ENCODE measurements at regions not wholly inside any gene's neighbourhood (a gene's known extent, or its start where the extent isn't known, plus 50 kb on each side); places are given as distances from the start of the nearest gene placed in this dataset.

DNA sequence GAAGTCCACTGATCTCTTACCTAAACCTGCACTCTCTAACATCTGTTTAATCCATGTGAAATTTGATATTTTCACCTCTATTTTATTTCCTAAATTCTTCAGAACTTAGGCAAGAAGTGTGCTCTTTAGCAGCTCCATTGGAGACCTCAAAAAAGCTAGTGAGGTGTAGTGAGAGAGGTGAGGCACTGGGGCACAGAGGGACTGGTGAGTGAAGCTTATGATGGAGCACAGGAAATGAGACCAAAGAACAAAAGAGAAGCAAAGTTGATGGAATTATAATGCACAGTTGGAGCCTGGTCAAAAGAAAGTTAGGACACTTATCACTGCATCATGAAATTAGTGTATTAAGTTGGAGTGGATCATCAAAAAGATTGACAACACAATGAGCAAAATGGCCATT is 1050.7 kb upstream of the NRXN1 start:
- H3K27ac ChIP-seq = no peak overlapping the region
- TF ChIP-seq, protein P1, sequence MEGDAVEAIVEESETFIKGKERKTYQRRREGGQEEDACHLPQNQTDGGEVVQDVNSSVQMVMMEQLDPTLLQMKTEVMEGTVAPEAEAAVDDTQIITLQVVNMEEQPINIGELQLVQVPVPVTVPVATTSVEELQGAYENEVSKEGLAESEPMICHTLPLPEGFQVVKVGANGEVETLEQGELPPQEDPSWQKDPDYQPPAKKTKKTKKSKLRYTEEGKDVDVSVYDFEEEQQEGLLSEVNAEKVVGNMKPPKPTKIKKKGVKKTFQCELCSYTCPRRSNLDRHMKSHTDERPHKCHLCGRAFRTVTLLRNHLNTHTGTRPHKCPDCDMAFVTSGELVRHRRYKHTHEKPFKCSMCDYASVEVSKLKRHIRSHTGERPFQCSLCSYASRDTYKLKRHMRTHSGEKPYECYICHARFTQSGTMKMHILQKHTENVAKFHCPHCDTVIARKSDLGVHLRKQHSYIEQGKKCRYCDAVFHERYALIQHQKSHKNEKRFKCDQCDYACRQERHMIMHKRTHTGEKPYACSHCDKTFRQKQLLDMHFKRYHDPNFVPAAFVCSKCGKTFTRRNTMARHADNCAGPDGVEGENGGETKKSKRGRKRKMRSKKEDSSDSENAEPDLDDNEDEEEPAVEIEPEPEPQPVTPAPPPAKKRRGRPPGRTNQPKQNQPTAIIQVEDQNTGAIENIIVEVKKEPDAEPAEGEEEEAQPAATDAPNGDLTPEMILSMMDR (conservative IDR thresholded peaks at IDR 0.05; ENCODE audit: low read depth) = no peak
- DNase-seq (ENCODE audit: low spot score) = no peak
- ChIA-PET CTCF (no interaction called here), POLR2A (ENCODE audit: low non-redundant PET) (no interaction called here)

DNA sequence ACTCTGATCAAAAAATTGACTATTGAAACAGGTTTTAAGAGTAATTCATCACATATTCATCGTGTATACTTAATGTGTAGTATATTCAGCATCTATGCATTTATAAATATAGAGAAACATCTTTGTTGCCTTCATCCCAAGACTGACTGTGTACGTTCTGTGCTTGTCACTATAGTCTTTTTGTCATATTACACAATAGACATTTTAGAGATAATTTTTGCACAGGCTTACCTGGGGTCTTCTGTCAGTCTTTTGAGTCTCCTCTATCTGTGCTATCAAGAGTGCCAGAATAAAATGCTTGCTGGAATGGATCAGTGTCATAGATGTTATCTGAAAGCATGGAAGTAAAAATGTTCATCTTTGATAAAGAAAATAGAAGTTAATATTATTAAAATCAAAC is 1047.7 kb upstream of the NRXN1 start:
- POLR2A ChIA-PET (ENCODE audit: low non-redundant PET) = no interaction called here
- no peak overlapping the region for H3K27ac ChIP-seq
- DNase-seq (ENCODE audit: low spot score) = no peak
- CTCF ChIA-PET = no interaction called here
- TF ChIP-seq, protein P1 (conservative IDR thresholded peaks at IDR 0.05; ENCODE audit: low read depth) = no peak

DNA sequence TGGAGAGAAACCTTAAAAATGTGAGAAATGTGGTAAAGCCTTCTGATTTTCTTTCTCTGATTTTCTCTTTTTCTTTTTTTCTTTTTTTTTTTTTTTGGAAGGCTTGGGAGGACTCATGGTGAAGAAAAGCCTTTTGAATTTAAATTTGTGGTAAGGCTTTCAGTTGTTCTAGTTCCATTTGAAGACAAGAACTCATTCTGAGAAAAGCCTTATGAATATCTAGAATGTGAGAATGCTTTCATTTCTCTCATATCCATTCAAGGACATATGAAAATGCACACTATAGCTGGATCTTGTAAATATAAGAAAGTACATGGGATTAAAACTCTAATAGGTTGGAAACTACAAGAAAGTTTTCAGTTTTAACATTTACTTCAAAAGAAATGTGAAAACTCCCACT is 1045.2 kb upstream of the NRXN1 start:
- TF ChIP-seq, protein P1 (conservative IDR thresholded peaks at IDR 0.05; ENCODE audit: low read depth) = no peak
- ChIA-PET POLR2A (ENCODE audit: low non-redundant PET) (no interaction called here), CTCF (no interaction called here)
- no peak for DNase-seq (ENCODE audit: low spot score)
- no peak overlapping the region for H3K27ac ChIP-seq

DNA sequence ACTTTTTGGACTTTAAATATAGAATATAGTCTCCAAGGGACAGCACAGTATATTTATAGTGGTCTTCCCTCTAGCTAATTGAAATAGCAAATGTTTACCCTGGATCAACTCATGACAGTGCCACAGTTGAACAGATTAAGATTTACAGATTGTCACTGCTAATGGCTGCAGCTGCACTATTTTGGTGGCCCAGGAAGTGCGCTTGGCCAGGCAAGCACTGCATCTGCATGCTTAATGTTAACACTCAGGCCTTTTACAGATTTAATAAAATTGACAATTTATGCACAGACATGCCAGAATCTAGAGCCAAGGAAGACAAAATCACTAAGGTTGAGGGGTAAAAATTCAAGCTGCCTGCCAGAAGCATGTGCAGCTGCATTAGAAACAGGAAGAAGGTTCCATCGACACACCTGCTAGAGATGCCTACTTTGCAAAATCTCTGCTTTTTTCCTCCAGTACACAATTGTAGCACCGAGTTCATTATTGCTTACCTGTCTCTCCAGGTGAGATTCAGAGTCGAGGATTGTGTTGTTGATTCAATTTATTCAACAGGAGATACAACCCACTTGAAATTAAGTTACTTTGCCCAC is 1042.3 kb upstream of the NRXN1 start:
- ChIA-PET CTCF (no interaction called here), POLR2A (ENCODE audit: low non-redundant PET) (no interaction called here)
- H3K27ac ChIP-seq = no peak overlapping the region
- no peak for DNase-seq (ENCODE audit: low spot score)
- TF ChIP-seq, protein P1 (conservative IDR thresholded peaks at IDR 0.05; ENCODE audit: low read depth) = no peak

DNA sequence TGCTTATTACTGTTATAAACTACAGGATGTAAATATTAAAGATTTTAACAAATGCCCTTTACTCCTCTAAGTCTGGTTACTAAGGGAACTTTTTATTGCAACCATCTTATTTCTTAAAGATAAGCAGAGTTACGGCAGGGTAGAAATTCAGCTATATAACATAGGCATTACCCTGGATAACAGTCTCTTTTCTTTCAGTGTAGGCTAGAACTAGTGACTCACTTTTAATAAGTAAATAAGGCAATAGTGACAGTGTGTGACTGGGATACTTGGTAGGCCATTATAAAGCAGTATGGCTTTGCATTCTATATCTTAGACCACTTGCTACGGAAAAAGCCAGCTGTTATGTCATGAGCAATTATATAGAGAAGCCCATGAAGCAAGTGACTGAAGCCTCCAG is 1041.0 kb upstream of the NRXN1 start:
- no peak overlapping the region for H3K27ac ChIP-seq
- no peak for DNase-seq (ENCODE audit: low spot score)
- ChIA-PET CTCF (interaction anchor here (0.7 kb wide), 1 partner anchor 150 kb away, joined by 3 read pairs; no protein-coding TSS in a partner anchor), POLR2A (ENCODE audit: low non-redundant PET) (no interaction called here)
- TF ChIP-seq, protein P1 (conservative IDR thresholded peaks at IDR 0.05; ENCODE audit: low read depth) = no peak

DNA sequence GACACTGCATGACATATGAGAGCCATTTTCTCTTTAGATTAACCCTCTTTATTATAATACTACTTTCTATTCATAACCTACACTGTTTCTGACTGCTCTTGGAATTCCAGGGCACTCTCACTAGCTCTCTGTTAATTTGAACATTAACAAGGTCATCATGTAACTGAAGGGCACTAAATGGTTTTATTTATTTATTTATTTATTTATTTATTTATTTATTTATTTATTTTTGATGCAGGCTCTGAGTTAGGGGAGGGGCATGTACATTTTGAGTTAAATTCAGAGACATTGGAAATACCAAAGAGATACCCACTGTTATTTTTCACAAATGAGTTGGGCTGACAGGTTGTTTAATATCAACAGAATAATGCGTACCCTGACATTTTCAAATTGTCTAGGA is 1038.7 kb upstream of the NRXN1 start:
- TF ChIP-seq, protein P1 (conservative IDR thresholded peaks at IDR 0.05; ENCODE audit: low read depth) = no peak
- H3K27ac ChIP-seq = no peak overlapping the region
- ChIA-PET CTCF (no interaction called here), POLR2A (ENCODE audit: low non-redundant PET) (no interaction called here)
- DNase-seq (ENCODE audit: low spot score) = no peak
